ENCODE measurements at regions not wholly inside any gene's neighbourhood (a gene's known extent, or its start where the extent isn't known, plus 50 kb on each side); places are given as distances from the start of the nearest gene placed in this dataset.
"Not testable (repeated sequence)": the region's sequence is repeated elsewhere in the genome, so short reads cannot be mapped to it uniquely, and the experiment has no call there.

GRCh38 chr13:54989418-54989817, 1960.8 kb downstream of the OLFM4 start:
- no peak for DNase-seq (ENCODE audit: low read depth)
- in situ Hi-C loops (cut with HindIII; ENCODE audit: low pct_unique_long_range_greater_than_20kb, low sequenced_read_pairs), result no loop called here

GRCh38 chr13:54999399-54999907, 1970.8 kb downstream of the OLFM4 start:
- no peak for DNase-seq (ENCODE audit: low read depth)
- in situ Hi-C loops (cut with HindIII; ENCODE audit: low pct_unique_long_range_greater_than_20kb, low sequenced_read_pairs), result no loop called here

DNA sequence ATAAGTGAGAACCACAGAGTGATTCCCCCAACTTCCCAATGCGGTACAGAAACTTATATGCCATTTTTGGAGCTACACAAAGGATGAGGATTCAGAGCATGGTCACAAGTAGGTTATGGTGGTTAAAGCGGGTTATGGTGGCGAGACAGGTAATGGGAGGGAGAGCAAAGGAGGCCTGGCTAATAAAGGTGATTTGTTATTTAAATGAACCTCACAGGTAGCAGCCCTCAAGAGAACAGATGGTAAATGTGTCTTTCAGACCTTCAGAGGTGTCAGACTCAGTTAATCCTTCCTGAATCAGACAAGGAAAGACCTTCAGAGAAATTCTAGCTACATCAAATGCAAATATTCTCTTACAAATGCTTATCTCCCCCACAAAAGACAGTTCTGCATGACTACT, 1971.4 kb downstream of the OLFM4 start:
- no peak for DNase-seq (ENCODE audit: low read depth)
- in situ Hi-C loops (cut with HindIII; ENCODE audit: low pct_unique_long_range_greater_than_20kb, low sequenced_read_pairs), result no loop called here

- DNase-seq (ENCODE audit: low read depth), result no peak
- in situ Hi-C loops (cut with HindIII; ENCODE audit: low pct_unique_long_range_greater_than_20kb, low sequenced_read_pairs), result no loop called here
Measured at GRCh38 chr13:55000844-55001243, 1972.2 kb downstream of the OLFM4 start.

GRCh38 chr13:55001881-55002280, 1973.3 kb downstream of the OLFM4 start:
- in situ Hi-C loops (cut with HindIII; ENCODE audit: low pct_unique_long_range_greater_than_20kb, low sequenced_read_pairs), result no loop called here
- DNase-seq (ENCODE audit: low read depth), result no peak

DNA sequence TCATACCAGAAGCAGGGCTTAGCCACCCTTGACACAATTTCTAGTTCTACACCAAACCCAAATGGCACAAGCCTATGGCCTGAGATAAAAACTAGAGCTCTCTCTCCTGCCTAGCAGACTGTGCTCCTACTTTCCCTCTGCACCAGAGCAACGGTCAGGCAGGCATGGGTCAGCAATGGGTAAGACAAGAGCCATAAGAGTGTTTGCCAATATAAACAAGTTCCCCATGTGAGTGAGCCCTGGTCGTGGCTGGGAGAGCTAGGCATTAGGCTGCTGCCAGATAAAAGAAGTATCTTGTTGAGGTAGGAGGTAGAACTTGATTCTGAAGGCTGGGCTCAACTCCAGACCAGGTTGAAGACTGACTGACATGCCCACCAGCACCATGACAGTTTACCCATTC, 1979.1 kb downstream of the OLFM4 start:
- in situ Hi-C loops (cut with HindIII; ENCODE audit: low pct_unique_long_range_greater_than_20kb, low sequenced_read_pairs), result no loop called here
- no peak for DNase-seq (ENCODE audit: low read depth)

DNA sequence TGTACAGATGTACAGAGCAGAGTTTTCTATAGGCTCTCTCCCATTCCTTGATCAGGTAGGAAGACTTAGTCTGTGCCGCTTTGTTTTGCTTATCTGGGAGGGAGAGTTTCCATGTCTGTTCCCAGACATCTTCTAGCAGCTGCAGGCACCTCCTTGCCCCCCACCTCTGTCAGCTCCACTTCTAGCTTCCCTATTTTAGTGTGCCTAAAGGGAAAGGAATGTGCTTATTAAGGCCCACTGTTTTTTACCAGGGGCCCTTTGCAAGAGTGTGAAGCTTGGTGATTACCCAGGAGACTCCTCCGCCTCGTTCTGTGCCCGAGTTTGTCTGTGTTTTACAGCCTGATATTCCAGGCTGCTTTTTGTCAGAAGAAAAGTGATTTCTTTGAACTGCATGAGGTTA, 1984.4 kb downstream of the OLFM4 start:
- in situ Hi-C loops (cut with HindIII; ENCODE audit: low pct_unique_long_range_greater_than_20kb, low sequenced_read_pairs), result no loop called here
- no peak for DNase-seq (ENCODE audit: low read depth)

DNA sequence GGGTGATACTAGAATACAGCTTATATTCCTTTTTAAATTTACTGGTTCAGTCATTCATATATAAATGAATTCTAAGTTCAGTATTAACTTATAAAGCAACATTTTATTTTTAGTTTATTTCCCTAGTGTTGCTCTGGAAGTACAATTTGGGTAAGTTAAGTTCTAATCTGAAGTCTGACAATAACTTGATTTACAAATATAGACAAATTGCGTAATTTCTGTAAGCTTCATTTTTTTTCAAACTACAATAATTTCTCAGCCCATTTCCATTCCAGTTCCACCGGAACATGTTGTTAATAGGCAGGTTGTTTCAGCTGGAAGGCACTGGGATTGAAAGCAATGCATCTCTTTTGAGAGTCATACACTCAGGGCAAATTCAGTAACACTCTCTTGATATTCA, 2000.7 kb downstream of the OLFM4 start:
- in situ Hi-C loops (cut with HindIII; ENCODE audit: low pct_unique_long_range_greater_than_20kb, low sequenced_read_pairs), result no loop called here
- no peak for DNase-seq (ENCODE audit: low read depth)

- in situ Hi-C loops (cut with HindIII; ENCODE audit: low pct_unique_long_range_greater_than_20kb, low sequenced_read_pairs), result no loop called here
Measured at GRCh38 chr13:55038230-55038629, 2009.6 kb downstream of the OLFM4 start.

GRCh38 chr13:55053891-55054550, 2025.4 kb downstream of the OLFM4 start:
- in situ Hi-C loops (cut with HindIII; ENCODE audit: low pct_unique_long_range_greater_than_20kb, low sequenced_read_pairs); DNase-seq (ENCODE audit: low read depth): not testable (repeated sequence)

More at GRCh38 chr13:55038230-55038629, 2009.6 kb downstream of the OLFM4 start:
- DNase-seq (ENCODE audit: low read depth), result no peak

GRCh38 chr13:55055666-55056065, 2027.1 kb downstream of the OLFM4 start:
- in situ Hi-C loops (cut with HindIII; ENCODE audit: low pct_unique_long_range_greater_than_20kb, low sequenced_read_pairs); DNase-seq (ENCODE audit: low read depth): not testable (repeated sequence)

DNA sequence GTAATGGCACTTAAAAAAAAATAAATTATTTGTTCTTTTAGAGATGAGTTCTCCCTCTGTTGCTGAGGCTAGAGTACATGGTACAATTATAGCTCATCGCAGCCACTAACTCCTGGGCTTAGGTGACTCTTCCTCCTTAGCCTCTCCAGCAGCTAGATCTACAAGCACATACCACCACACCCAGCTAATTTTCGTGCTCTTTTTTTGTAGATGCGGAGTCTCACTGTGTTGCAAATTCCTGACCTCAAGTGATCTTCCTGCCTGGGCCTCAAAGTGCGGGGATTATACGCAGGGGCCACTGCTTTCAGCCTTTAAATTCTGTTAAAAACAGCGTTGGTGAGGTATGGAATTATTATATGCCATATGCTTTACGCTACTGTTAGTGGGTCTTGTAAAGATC, 2034.0 kb downstream of the OLFM4 start:
- DNase-seq (ENCODE audit: low read depth), result no peak
- in situ Hi-C loops (cut with HindIII; ENCODE audit: low pct_unique_long_range_greater_than_20kb, low sequenced_read_pairs), result no loop called here

- no peak for DNase-seq (ENCODE audit: low read depth)
- in situ Hi-C loops (cut with HindIII; ENCODE audit: low pct_unique_long_range_greater_than_20kb, low sequenced_read_pairs), result no loop called here
Measured at GRCh38 chr13:55067946-55068345, 2039.3 kb downstream of the OLFM4 start.

GRCh38 chr13:55069746-55070145, 2041.1 kb downstream of the OLFM4 start:
- no peak for DNase-seq (ENCODE audit: low read depth)
- in situ Hi-C loops (cut with HindIII; ENCODE audit: low pct_unique_long_range_greater_than_20kb, low sequenced_read_pairs), result no loop called here

- in situ Hi-C loops (cut with HindIII; ENCODE audit: low pct_unique_long_range_greater_than_20kb, low sequenced_read_pairs), result no loop called here
- no peak for DNase-seq (ENCODE audit: low read depth)
Measured at GRCh38 chr13:55073000-55073399, 2044.4 kb downstream of the OLFM4 start.

GRCh38 chr13:55084630-55085029, 2056.0 kb downstream of the OLFM4 start:
- DNase-seq (ENCODE audit: low read depth), result no peak
- in situ Hi-C loops (cut with HindIII; ENCODE audit: low pct_unique_long_range_greater_than_20kb, low sequenced_read_pairs), result no loop called here

DNA sequence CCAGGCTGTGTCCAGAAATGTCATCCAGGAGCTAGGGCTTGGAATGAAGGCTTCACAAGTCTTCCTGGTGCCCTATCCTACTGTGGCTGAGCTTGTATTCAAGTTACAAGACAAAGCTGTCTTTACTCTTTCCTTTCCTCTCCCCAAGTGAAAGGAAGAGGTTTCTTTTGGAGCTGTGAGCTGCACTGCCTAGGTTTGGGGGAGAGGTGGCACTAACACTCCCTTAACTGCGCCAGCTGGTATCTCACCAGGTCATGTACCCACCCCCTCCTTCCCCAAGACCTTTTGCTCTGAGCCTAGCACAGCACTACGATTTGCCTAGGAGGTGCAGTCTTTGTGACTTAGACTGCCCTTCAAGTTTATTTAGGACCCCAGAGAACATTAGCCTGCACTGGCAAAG, 2053.6 kb upstream of the PRR20A start:
- no peak for DNase-seq (ENCODE audit: low read depth)
- in situ Hi-C loops (cut with HindIII; ENCODE audit: low pct_unique_long_range_greater_than_20kb, low sequenced_read_pairs), result no loop called here

DNA sequence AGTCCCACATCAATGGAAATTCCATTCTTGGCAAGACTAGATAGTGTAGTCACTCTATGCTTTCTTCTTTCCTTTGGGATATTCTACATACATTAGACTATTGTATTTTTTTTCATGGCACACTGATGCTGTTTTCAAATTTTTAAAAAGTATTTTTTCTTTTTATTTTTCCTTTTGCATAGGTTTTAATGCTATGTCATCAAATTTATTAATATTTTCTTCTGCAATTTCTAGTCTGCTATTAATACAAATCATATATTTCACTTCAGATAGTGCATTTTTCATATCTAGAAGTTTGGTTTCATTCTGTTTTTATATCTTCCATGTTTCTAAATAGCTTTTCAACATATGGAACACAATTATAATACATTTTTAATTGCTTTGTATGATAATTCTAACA, 2050.1 kb upstream of the PRR20A start:
- in situ Hi-C loops (cut with HindIII; ENCODE audit: low pct_unique_long_range_greater_than_20kb, low sequenced_read_pairs), result no loop called here
- DNase-seq (ENCODE audit: low read depth), result no peak

GRCh38 chr13:55091172-55091571, 2049.5 kb upstream of the PRR20A start:
- no peak for DNase-seq (ENCODE audit: low read depth)
- in situ Hi-C loops (cut with HindIII; ENCODE audit: low pct_unique_long_range_greater_than_20kb, low sequenced_read_pairs), result no loop called here

GRCh38 chr13:55106509-55106908, 2034.2 kb upstream of the PRR20A start:
- DNase-seq (ENCODE audit: low read depth), result no peak
- in situ Hi-C loops (cut with HindIII; ENCODE audit: low pct_unique_long_range_greater_than_20kb, low sequenced_read_pairs), result no loop called here

Measured in Caki2 (cell line).